GM13977 (cell line): ENCODE measurements at regions not wholly inside any gene's neighbourhood (a gene's known extent, or its start where the extent isn't known, plus 50 kb on each side); places are given as distances from the start of the nearest gene placed in this dataset.

Experiments used
- DNase-seq: peaks from one replicate; pipeline ENCODE4 v3.0.0; 2012; ENCODE audit warnings: low spot score
- CTCF ChIP-seq: IDR thresholded peaks from 2 replicates; pipeline ENCODE4 v1.5.1; 2012; ENCODE audit warnings: mild to moderate bottlenecking, control low read depth; ENCODE audit not compliant: insufficient read depth; ENCODE audit errors: extremely low read depth, missing control alignments
- in situ Hi-C: fragments of 300-500 bp; cut with MboI; formaldehyde crosslinking; loops from one replicate; pipeline ENCODE4 v1.12.0; 2022; ENCODE audit warnings: low sequenced_read_pairs, low pct_unique_long_range_greater_than_20kb, mixed read lengths, inconsistent platforms; ENCODE audit not compliant: unreplicated experiment

DNA sequence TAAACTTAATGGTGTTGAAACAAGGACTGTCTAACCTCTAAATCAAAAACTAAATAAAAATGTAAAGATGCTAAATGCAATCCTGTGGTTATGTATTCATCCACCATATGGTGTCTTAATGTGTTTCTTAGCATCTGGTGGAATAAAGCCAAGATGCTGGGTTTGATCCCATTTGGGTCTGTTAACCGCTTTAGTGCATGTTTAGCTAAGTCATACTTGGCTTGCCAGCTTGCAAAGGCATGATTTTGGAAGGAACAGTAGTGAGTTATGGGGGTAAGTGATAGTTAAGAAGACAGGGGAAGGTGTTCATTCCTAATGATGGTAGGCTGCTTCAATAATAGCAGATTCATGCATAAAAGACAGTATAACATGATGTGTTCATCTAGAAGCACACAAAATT, 139.0 kb upstream of the SLC27A6 start:
- DNase-seq, result no peak
- in situ Hi-C loops, result loop anchor here (25.0 kb wide), 1 partner anchor 614 kb away; no protein-coding TSS in a partner anchor
- no peak for TF ChIP-seq CTCF

DNA sequence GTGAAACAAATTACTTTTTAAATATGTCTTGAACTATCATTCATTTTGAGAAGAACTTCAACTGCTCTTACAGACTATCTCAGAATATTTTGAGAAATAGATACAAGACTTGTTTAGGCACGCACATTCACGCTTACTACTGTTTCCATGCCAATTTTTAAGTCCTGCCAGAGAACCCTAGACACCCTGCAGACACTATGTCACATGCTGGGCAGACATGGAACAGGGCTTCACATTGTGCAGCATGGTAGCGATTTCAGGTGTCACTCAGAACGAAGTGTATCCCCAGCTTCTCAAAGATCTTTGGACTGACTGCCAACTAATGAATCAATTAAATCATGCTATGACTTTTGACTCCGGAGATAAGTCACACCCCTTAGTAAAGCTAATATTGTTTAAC, 128.7 kb upstream of the SLC27A6 start:
- DNase-seq, result no peak
- no peak for TF ChIP-seq CTCF
- in situ Hi-C loops, result loop anchor here (25.0 kb wide), 1 partner anchor 624 kb away; no protein-coding TSS in a partner anchor

- DNase-seq, result no peak
- in situ Hi-C loops, result loop anchor here (25.0 kb wide), 1 partner anchor 626 kb away; no protein-coding TSS in a partner anchor
- TF ChIP-seq CTCF, result no peak
Measured at GRCh38 chr5:128838623-128839022, 126.7 kb upstream of the SLC27A6 start.

DNA sequence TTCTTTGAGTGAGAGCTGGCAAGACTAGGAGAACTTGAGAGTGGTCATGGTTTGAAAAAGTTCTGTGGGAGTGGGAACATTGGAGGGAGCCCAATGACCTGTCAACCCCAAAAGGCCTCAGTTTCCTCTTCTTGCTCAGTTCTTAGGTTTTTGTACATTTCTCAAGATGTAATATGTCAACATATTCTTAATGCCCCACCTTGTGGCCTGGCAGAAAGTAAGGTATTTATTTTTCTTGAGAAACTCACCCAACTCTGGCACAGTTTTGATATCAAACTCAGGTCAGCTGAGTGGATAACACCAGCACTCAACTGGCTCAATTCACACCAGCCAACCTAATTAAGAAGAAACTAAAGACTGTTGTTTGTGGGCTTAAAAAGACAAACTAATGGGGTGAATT, 123.0 kb upstream of the SLC27A6 start:
- no peak for TF ChIP-seq CTCF
- in situ Hi-C loops, result loop anchor here (25.0 kb wide), 1 partner anchor 630 kb away; no protein-coding TSS in a partner anchor
- DNase-seq, result no peak

- in situ Hi-C loops, result loop anchor here (25.0 kb wide), 1 partner anchor 632 kb away; no protein-coding TSS in a partner anchor
- DNase-seq, result no peak
- TF ChIP-seq CTCF, result peak; percentile 31
Measured at GRCh38 chr5:128844354-128844923, 120.8 kb upstream of the SLC27A6 start.

DNA sequence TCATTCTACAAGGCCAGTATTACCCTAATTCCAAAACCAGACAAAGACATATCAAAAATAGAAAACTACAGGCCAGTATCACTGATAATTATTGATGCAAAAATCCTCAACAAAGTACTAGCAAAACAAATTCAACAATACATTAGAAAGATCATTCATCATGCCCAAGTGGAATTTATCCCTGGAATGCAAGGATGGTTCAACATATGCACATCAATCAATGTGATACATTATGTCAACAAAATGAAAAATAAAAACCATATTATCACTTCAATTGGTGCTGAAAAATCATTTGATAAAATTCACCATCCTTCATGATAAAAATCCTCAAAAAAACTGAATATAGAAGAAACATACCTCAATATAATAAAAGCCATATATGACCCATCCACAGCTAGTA, 115.2 kb upstream of the SLC27A6 start:
- TF ChIP-seq CTCF, result no peak
- DNase-seq, result no peak
- in situ Hi-C loops, result no loop called here
